ENCODE measurements at regions not wholly inside any gene's neighbourhood (a gene's known extent, or its start where the extent isn't known, plus 50 kb on each side); places are given as distances from the start of the nearest gene placed in this dataset.

GRCh38 chr19:30739394-30739793 lies 367.2 kb downstream of the ZNF536 start:
- TF ChIP-seq POLR2AphosphoS5 (IDR thresholded peaks at IDR 0.05) (no peak), POLR2A (IDR thresholded peaks at IDR 0.05) (no peak), CTCF (IDR thresholded peaks at IDR 0.05) (no peak)

All from gastroesophageal sphincter (tissue), 3 donors.